ENCODE measurements at regions not wholly inside any gene's neighbourhood (a gene's known extent, or its start where the extent isn't known, plus 50 kb on each side); places are given as distances from the start of the nearest gene placed in this dataset.
"Not testable (repeated sequence)": the region's sequence is repeated elsewhere in the genome, so short reads cannot be mapped to it uniquely, and the experiment has no call there.

GRCh38 chr17:14581186-14581830 lies 280.4 kb downstream of the HS3ST3B1 start:
- no peaks in the 10 kb centered on the region for H3K36me3 Mint-ChIP-seq
- no peak overlapping the region for H3K4me3 Mint-ChIP-seq
- peaks cover 4% of the 10 kb centered on the region for H3K4me1 Mint-ChIP-seq
- H3K27me3 Mint-ChIP-seq, result peaks cover 3% of the 10 kb centered on the region
- H3K9me3 Mint-ChIP-seq, result no peaks in the 10 kb centered on the region
- H3K27ac Mint-ChIP-seq, result no peak overlapping the region

GRCh38 chr17:14580499-14580898 lies 279.6 kb downstream of the HS3ST3B1 start:
- Mint-ChIP-seq H3K4me1 (peaks cover 4% of the 10 kb centered on the region), H3K4me3 (no peak overlapping the region)

GRCh38 chr17:14579716-14580115 lies 278.8 kb downstream of the HS3ST3B1 start:
- Mint-ChIP-seq H3K27me3 (peaks cover 3% of the 10 kb centered on the region), H3K27ac (no peak overlapping the region), H3K9me3 (no peaks in the 10 kb centered on the region), H3K4me3 (no peak overlapping the region), H3K4me1 (peaks cover 3% of the 10 kb centered on the region), H3K36me3 (no peaks in the 10 kb centered on the region)

More at GRCh38 chr17:14580499-14580898, 279.6 kb downstream of the HS3ST3B1 start:
- H3K27ac Mint-ChIP-seq, result no peak overlapping the region
- peaks cover 3% of the 10 kb centered on the region for H3K27me3 Mint-ChIP-seq
- no peaks in the 10 kb centered on the region for H3K9me3 Mint-ChIP-seq
- no peaks in the 10 kb centered on the region for H3K36me3 Mint-ChIP-seq

- H3K9me3 Mint-ChIP-seq, result no peaks in the 10 kb centered on the region
- H3K4me1 Mint-ChIP-seq, result no peaks in the 10 kb centered on the region
- no peaks in the 10 kb centered on the region for H3K36me3 Mint-ChIP-seq
- H3K27ac Mint-ChIP-seq, result no peak overlapping the region
- H3K4me3 Mint-ChIP-seq, result no peak overlapping the region
- no peaks in the 10 kb centered on the region for H3K27me3 Mint-ChIP-seq
Measured at GRCh38 chr17:14575471-14575953, 274.6 kb downstream of the HS3ST3B1 start.

- not testable (repeated sequence) for H3K36me3 Mint-ChIP-seq, H3K27me3 Mint-ChIP-seq, H3K27ac Mint-ChIP-seq, H3K9me3 Mint-ChIP-seq, H3K4me3 Mint-ChIP-seq
- H3K4me1 Mint-ChIP-seq, result peaks cover 16% of the 10 kb centered on the region
Measured at GRCh38 chr17:14560325-14560724, 259.4 kb downstream of the HS3ST3B1 start.

- Mint-ChIP-seq H3K36me3 (no peaks in the 10 kb centered on the region), H3K9me3 (no peaks in the 10 kb centered on the region), H3K4me3 (no peak overlapping the region)
Measured at GRCh38 chr17:14559264-14560119, 258.6 kb downstream of the HS3ST3B1 start.

GRCh38 chr17:14557480-14557879 lies 256.6 kb downstream of the HS3ST3B1 start:
- Mint-ChIP-seq H3K27me3 (no peaks in the 10 kb centered on the region), H3K4me3 (no peak overlapping the region), H3K9me3 (no peaks in the 10 kb centered on the region), H3K27ac (no peak overlapping the region), H3K4me1 (peaks cover 16% of the 10 kb centered on the region), H3K36me3 (no peaks in the 10 kb centered on the region)

More at GRCh38 chr17:14559264-14560119, 258.6 kb downstream of the HS3ST3B1 start:
- Mint-ChIP-seq H3K27ac (no peak overlapping the region), H3K4me1 (peaks cover 16% of the 10 kb centered on the region), H3K27me3 (no peaks in the 10 kb centered on the region)

- H3K27ac Mint-ChIP-seq, result no peak overlapping the region
- no peaks in the 10 kb centered on the region for H3K27me3 Mint-ChIP-seq
- H3K4me1 Mint-ChIP-seq, result no peaks in the 10 kb centered on the region
- no peak overlapping the region for H3K4me3 Mint-ChIP-seq
- H3K36me3 Mint-ChIP-seq, result no peaks in the 10 kb centered on the region
- no peaks in the 10 kb centered on the region for H3K9me3 Mint-ChIP-seq
Measured at GRCh38 chr17:14553847-14554246, 253.0 kb downstream of the HS3ST3B1 start.

- H3K9me3 Mint-ChIP-seq, result no peaks in the 10 kb centered on the region
- H3K4me1 Mint-ChIP-seq, result no peaks in the 10 kb centered on the region
- no peaks in the 10 kb centered on the region for H3K36me3 Mint-ChIP-seq
- no peak overlapping the region for H3K4me3 Mint-ChIP-seq
- H3K27ac Mint-ChIP-seq, result no peak overlapping the region
- no peaks in the 10 kb centered on the region for H3K27me3 Mint-ChIP-seq
Measured at GRCh38 chr17:14552306-14552705, 251.4 kb downstream of the HS3ST3B1 start.

GRCh38 chr17:14547556-14547955 lies 246.7 kb downstream of the HS3ST3B1 start:
- Mint-ChIP-seq H3K36me3 (no peaks in the 10 kb centered on the region), H3K4me3 (no peak overlapping the region), H3K27ac (no peak overlapping the region), H3K4me1 (peaks cover 3% of the 10 kb centered on the region), H3K27me3 (no peaks in the 10 kb centered on the region), H3K9me3 (no peaks in the 10 kb centered on the region)

- no peaks in the 10 kb centered on the region for H3K9me3 Mint-ChIP-seq
- no peaks in the 10 kb centered on the region for H3K27me3 Mint-ChIP-seq
- no peaks in the 10 kb centered on the region for H3K36me3 Mint-ChIP-seq
- H3K4me1 Mint-ChIP-seq, result peaks cover 3% of the 10 kb centered on the region
- H3K27ac Mint-ChIP-seq, result no peak overlapping the region
- H3K4me3 Mint-ChIP-seq, result no peak overlapping the region
Measured at GRCh38 chr17:14547016-14547415, 246.1 kb downstream of the HS3ST3B1 start.

- H3K4me1 Mint-ChIP-seq, result peaks cover 3% of the 10 kb centered on the region
- H3K27me3 Mint-ChIP-seq, result no peaks in the 10 kb centered on the region
- H3K36me3 Mint-ChIP-seq, result no peaks in the 10 kb centered on the region
- no peaks in the 10 kb centered on the region for H3K9me3 Mint-ChIP-seq
- no peak overlapping the region for H3K27ac Mint-ChIP-seq
- H3K4me3 Mint-ChIP-seq, result no peak overlapping the region
Measured at GRCh38 chr17:14545156-14545906, 244.4 kb downstream of the HS3ST3B1 start.

GRCh38 chr17:14541714-14542113 lies 240.8 kb downstream of the HS3ST3B1 start:
- Mint-ChIP-seq H3K27ac (no peak overlapping the region), H3K9me3 (no peaks in the 10 kb centered on the region), H3K27me3 (no peaks in the 10 kb centered on the region), H3K36me3 (no peaks in the 10 kb centered on the region), H3K4me1 (peaks cover 3% of the 10 kb centered on the region), H3K4me3 (no peak overlapping the region)

GRCh38 chr17:14539801-14540200 lies 238.9 kb downstream of the HS3ST3B1 start:
- Mint-ChIP-seq H3K4me3 (no peak overlapping the region), H3K27ac (no peak overlapping the region), H3K27me3 (no peaks in the 10 kb centered on the region), H3K36me3 (no peaks in the 10 kb centered on the region), H3K4me1 (no peaks in the 10 kb centered on the region), H3K9me3 (no peaks in the 10 kb centered on the region)

- H3K4me1 Mint-ChIP-seq, H3K27ac Mint-ChIP-seq, H3K27me3 Mint-ChIP-seq, H3K4me3 Mint-ChIP-seq: not testable (repeated sequence)
- Mint-ChIP-seq H3K9me3 (peaks cover 17% of the 10 kb centered on the region), H3K36me3 (peaks cover 14% of the 10 kb centered on the region)
Measured at GRCh38 chr17:14532242-14532641, 231.4 kb downstream of the HS3ST3B1 start.

Measured in activated naive CD4-positive, alpha-beta T cell treated with anti-CD3 and anti-CD28 coated beads, Interleukin-2, amount 50 U/mL, for 24 hours (primary cell).